ENCODE measurements at regions not wholly inside any gene's neighbourhood (a gene's known extent, or its start where the extent isn't known, plus 50 kb on each side); places are given as distances from the start of the nearest gene placed in this dataset.
"Not testable (repeated sequence)": the region's sequence is repeated elsewhere in the genome, so short reads cannot be mapped to it uniquely, and the experiment has no call there.

GRCh38 chrX:125155296-125156033 lies 164.2 kb upstream of the TEX13C start:
- DNase-seq (ENCODE audit: low spot score in 2 of 2) = not testable (repeated sequence)

GRCh38 chrX:125170459-125170858 lies 149.2 kb upstream of the TEX13C start:
- ATAC-seq = no peak
- no peak overlapping the region for H3K27ac Mint-ChIP-seq
- H3K9me3 Mint-ChIP-seq = no peaks in the 10 kb centered on the region
- no peak for DNase-seq (ENCODE audit: low spot score in 2 of 2)
- no peaks in the 10 kb centered on the region for H3K36me3 Mint-ChIP-seq

More at GRCh38 chrX:125155296-125156033, 164.2 kb upstream of the TEX13C start:
- not testable (repeated sequence) for H3K27ac Mint-ChIP-seq, ATAC-seq, H3K9me3 Mint-ChIP-seq, H3K36me3 Mint-ChIP-seq

- Mint-ChIP-seq H3K9me3 (no peaks in the 10 kb centered on the region), H3K27ac (no peak overlapping the region), H3K36me3 (no peaks in the 10 kb centered on the region)
- DNase-seq (ENCODE audit: low spot score in 2 of 2) (no peak), ATAC-seq (no peak)
Observed at GRCh38 chrX:125172531-125172930, 147.1 kb upstream of the TEX13C start.

DNA sequence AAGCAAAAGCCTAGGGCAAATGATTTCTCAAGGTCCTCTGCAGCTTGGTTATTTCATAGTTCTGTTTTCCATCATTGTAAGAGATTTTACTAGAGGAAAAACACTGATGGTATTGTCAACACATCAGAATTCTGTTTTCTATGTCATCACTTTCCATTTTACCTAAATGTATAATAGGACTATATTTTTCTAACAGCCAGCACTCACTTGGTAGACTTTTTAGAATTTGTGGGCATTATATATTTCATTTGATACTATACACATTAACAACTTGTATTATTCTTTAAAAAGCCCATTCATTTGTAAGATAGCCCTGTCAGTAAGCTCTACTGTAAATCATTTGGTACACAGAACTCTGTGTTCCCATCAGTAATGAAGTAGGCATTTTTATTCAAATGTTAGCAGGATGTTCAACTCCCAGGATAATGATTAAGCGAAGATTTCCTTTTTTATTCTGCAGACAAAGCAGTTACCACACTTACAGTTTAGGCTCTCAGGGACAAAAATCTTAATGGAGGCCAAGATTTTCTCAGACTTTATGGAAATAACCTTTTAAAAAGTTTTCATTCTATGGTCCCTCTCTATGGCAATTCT lies 143.6 kb upstream of the TEX13C start:
- Mint-ChIP-seq H3K27ac (no peak overlapping the region), H3K36me3 (no peaks in the 10 kb centered on the region), H3K9me3 (no peaks in the 10 kb centered on the region)
- ATAC-seq (no peak), DNase-seq (ENCODE audit: low spot score in 2 of 2) (no peak)

DNA sequence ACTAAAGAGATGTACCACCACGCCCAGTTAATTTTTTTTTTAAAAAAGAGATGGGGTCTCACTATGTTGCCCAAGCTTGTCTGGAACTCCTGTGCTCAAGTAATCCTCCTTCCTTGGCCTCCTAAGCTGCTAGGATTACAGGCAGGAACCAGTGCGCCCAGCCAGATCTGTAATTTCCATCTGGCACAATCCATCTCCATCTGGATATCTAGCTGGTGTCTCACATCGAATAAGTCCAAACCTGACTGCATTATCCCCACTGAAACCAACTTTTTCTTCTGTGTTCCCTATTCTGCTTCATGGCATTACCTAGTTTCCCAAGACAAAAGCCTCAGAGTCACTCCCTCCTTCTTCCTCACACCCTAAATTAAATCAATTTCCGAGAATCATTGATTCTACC lies 125.8 kb upstream of the TEX13C start:
- ATAC-seq (no peak), DNase-seq (ENCODE audit: low spot score in 2 of 2) (no peak)
- no peaks in the 10 kb centered on the region for H3K36me3 Mint-ChIP-seq
- H3K9me3 Mint-ChIP-seq = no peaks in the 10 kb centered on the region
- no peak overlapping the region for H3K27ac Mint-ChIP-seq

DNA sequence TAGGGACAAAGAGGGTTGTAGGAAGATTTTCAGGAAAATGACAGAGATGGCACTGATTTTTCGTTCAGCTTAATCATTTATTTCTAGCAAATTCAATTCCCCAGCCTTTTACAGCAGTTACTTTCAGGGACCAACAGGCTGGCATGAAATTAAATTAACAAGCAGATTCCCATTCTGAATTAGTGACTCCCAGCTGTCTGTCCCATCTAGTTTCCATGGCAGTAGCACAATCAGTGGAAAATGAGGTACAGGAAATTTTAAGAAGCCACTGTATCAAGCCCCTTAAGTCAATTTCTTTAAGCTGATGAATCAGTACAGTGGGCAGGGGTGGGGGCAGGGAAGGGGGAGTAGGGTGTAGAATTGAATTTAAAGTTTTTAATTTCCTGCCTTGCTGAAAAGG lies 121.1 kb upstream of the TEX13C start:
- H3K36me3 Mint-ChIP-seq = no peaks in the 10 kb centered on the region
- no peak for DNase-seq (ENCODE audit: low spot score in 2 of 2)

DNA sequence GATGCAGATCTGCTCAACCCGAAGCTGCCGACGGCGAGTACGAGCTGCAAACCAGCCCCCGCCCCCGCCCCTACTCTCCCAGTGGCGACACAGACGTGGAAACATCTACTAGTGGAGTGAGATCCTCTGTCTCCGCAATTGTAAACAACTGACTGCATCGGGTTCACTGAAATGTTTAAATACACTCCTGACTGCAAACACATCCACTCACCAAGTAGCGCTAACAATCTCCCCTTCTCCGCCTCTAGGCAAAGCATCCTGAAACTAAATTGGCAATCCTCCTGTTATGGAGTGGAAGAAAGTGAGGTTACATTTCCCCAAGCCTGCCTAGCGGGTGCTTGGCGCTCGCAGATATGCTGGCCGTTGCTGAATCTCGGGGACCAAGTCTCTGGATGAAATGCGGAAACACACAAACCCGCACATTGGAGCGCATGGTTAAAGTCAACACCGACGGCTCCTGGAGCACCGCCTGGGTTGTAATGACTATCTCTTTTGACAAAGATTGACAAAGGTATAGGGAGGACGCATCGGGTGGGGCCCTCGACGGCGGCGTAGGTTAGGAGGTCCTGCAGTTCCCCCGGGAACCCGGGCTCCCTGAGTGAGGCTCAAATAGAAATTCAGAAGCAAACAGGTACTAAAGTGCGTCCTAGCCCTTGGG lies 117.0 kb upstream of the TEX13C start:
- ATAC-seq (no peak), DNase-seq (ENCODE audit: low spot score in 2 of 2) (no peak)
- Mint-ChIP-seq H3K36me3 (peaks cover 0 to 6% of the 10 kb centered on the region in 2 donors), H3K27ac (no peak overlapping the region), H3K9me3 (no peaks in the 10 kb centered on the region)

More for the DNA sequence above, 121.1 kb upstream of the TEX13C start:
- Mint-ChIP-seq H3K27ac (no peak overlapping the region), H3K9me3 (no peaks in the 10 kb centered on the region)
- no peak for ATAC-seq

- DNase-seq (ENCODE audit: low spot score in 2 of 2) = peak in 1 of 2 donors; percentile 3
- no peak for ATAC-seq
- peaks cover 0 to 6% of the 10 kb centered on the region in 2 donors for H3K36me3 Mint-ChIP-seq
- no peak overlapping the region for H3K27ac Mint-ChIP-seq
- H3K9me3 Mint-ChIP-seq = no peaks in the 10 kb centered on the region
Observed at GRCh38 chrX:125203365-125203736, 116.3 kb upstream of the TEX13C start.

DNA sequence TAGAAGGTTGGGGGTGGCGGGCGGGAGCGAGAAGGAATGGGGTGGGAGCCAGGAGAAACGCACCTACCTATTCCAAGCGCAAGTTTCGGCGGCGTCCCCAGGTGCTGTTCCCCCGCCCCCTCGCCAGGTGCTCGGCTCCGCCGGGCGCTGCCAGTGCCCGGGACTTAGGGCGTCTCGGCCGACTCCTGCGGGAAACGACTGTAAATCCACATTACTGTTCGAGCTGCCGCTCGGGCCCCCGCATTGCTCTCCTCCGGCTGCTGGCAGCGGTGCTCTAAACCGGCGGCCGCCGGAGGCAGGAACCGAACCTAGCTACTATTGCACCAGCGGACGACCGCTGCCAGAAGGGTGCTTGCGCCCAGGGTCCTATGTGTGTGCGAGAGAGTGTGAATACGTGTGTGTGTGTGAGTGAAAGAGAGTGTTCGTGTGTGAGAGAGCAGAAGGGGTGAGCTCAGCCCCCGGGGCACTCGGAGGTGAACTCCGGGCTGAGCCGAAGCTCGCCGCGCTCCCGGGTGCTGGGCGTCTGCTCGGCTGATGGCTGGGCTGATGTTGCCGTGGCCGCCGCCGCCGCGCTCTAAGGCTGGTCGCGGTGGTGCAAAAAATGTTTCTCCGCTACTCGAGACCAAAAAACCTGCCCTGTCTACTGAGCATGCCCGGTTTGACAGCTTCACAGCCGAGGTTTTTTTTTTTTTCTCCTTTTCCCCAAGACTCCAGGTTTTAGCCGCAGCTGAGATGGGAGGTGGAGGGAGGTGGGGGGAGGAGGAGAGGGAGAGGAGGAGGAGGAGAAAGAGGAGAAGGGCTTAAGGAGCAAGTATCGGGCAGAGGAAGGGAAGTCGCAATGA lies 115.7 kb upstream of the TEX13C start:
- DNase-seq (ENCODE audit: low spot score in 2 of 2) = peak in 1 of 2 donors; percentile 10
- H3K27ac Mint-ChIP-seq = no peak overlapping the region
- peaks cover 0 to 6% of the 10 kb centered on the region in 2 donors for H3K36me3 Mint-ChIP-seq
- H3K9me3 Mint-ChIP-seq = no peaks in the 10 kb centered on the region
- peak in 1 of 2 donors; percentile 67 for ATAC-seq

DNA sequence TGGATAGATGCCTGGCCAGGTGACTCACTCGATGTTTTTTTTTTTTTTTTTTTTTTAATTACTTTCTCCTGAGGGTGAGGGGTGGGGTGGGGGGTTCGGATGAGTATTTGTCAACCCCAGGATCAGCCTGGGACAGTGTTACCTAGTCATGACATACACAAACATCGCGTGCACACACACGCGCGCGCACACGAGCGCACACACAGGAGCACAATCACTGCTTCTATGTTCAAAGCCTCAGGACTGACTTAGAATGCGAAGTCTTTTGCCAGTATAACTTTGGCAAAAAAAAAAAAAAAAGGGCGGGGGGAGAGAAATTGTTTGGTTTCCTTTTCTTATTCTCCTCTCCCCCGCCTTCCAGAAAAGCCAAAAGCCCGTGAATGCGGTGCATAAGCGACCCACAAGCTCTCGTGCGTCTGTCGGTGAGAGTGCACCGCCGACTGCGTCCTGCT lies 115.0 kb upstream of the TEX13C start:
- Mint-ChIP-seq H3K9me3 (no peaks in the 10 kb centered on the region), H3K27ac (no peak overlapping the region), H3K36me3 (peaks cover 0 to 6% of the 10 kb centered on the region in 2 donors)
- ATAC-seq = peak in 1 of 2 donors; percentile 7
- no peak for DNase-seq (ENCODE audit: low spot score in 2 of 2)

DNA sequence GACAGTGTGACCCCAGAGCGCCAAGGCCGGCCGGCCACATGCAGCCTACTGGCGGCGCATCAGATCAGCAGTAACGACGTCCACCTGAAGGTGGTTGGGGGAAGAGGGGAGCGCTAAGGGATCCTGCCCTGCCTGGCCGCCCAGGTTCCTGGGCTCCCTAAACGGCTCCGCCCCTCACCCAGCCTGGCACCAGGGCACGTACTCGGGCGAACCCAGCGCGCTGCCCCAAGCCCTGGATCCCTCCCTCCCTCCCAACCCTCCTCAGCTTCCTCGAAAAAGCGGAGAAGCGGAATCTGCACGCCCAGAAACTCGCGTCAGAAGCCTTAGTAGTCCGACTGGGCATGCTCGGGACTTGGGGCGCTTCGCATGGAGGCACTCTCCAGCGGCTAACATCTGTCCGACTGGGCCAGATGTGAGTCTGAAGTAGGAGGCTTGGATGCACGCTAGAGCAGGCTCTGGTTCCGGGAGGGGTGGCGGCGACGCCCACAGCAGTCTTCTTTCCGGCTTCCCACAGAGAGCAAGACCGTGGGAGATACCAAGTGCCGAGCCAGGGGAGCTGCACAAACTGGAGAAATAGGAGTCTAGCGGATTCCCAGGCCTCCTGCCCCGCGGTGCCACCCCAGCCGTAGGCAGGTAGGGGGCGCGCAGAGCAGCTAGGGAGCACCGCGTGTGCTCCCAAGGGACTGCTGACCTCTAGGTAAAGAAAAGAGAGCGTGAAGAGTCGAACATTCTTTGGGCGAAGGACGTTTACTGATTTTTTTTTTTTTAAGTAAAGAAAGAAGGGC lies 114.3 kb upstream of the TEX13C start:
- H3K36me3 Mint-ChIP-seq = peaks cover 0 to 6% of the 10 kb centered on the region in 2 donors
- peak in 1 of 2 donors; percentile 13 for DNase-seq (ENCODE audit: low spot score in 2 of 2)
- peak; percentile 43 to 65 for ATAC-seq

DNA sequence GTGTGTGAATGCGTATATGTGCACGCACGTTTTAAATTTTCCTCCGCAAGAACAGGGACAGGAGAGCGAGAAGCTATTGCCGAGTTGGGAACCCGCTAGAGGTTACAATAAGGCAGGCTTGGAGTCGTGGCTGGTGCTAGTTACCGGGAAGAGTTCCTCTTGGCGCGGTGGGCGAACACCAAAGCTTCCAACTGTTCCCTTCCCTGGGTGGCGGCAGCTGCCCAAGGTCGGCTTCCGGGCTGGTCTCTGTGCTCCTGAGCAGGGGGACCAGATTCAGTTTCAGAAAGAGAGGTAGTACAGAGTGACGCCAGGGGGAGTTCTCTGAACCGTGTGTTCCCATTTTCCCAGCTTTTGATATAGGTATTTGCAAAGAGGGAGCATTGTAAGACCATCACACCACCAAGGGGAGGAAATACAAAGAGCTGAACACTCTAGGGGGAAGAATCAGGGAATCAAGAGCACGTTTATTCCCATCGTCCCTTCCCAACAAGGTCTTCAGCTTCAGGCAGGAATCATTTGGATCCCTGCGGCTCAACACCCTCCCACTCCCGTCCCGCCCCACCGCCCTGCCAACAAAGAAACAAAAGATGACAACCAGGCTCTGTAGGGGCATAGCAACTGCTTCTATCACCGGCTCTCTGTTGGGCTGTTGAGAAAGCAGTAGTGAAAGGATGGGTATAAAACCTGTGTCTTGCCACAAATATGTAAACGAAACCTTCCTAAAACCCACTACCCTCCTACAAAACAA lies 113.6 kb upstream of the TEX13C start:
- H3K36me3 Mint-ChIP-seq = peaks cover 0 to 6% of the 10 kb centered on the region in 2 donors
- no peaks in the 10 kb centered on the region for H3K9me3 Mint-ChIP-seq
- no peak overlapping the region for H3K27ac Mint-ChIP-seq
- DNase-seq (ENCODE audit: low spot score in 2 of 2) (no peak), ATAC-seq (no peak)

More for the DNA sequence above, 114.3 kb upstream of the TEX13C start:
- Mint-ChIP-seq H3K9me3 (no peaks in the 10 kb centered on the region), H3K27ac (no peak overlapping the region)

- H3K27ac Mint-ChIP-seq = no peak overlapping the region
- ATAC-seq (no peak), DNase-seq (ENCODE audit: low spot score in 2 of 2) (no peak)
- no peaks in the 10 kb centered on the region for H3K9me3 Mint-ChIP-seq
- H3K36me3 Mint-ChIP-seq = peaks cover 0 to 6% of the 10 kb centered on the region in 2 donors
Observed at GRCh38 chrX:125210146-125210545, 109.5 kb upstream of the TEX13C start.

DNA sequence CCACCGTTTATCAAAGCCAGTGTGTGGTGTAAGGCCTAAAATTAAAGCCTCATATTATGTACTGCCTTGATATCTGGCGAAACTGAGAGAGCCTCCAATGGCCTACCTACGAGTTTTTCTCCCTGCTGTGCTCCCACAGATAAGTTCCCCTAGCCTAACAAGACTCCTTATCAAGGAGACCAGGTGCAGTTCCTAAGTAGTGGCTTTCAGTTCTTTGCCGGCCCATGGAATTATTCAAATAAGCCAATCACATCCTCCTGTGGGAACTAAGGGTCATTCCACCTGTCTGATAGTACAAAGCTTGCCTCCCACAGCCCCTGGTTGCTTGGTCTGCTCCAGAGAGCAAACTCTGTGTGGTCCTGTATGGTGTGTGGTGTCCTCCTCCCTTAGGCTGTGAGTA lies 99.8 kb upstream of the TEX13C start:
- H3K27ac Mint-ChIP-seq = no peak overlapping the region
- no peak for ATAC-seq
- H3K9me3 Mint-ChIP-seq = no peaks in the 10 kb centered on the region
- no peak for DNase-seq (ENCODE audit: low spot score in 2 of 2)
- no peaks in the 10 kb centered on the region for H3K36me3 Mint-ChIP-seq

DNA sequence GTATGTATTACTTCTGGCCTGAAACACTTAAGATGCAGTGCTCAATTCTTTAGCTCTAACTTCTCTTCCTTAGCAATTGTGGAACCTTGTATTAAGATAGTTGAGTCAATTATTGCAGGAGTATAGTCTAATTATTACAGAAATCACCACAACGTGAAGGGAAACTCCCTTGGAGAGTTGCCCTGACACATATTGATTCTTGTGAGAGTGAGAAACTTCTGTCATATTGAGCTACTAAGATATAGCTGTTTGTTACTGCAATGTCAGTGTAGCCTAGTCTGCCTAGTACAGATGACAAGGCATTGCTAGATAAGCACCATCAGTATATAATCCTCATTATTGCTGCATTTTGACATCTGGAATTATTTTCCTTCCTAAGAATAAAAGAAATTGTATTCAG lies 82.7 kb upstream of the TEX13C start:
- Mint-ChIP-seq H3K27ac (no peak overlapping the region), H3K9me3 (no peaks in the 10 kb centered on the region), H3K36me3 (no peaks in the 10 kb centered on the region)
- ATAC-seq (peak in 1 of 2 donors; percentile 55), DNase-seq (ENCODE audit: low spot score in 2 of 2) (no peak)
